Activated CD4-positive, alpha-beta memory T cell treated with anti-CD3 and anti-CD28 coated beads, Interleukin-2, amount 10 ng/mL, durations not matched to agents 7 days and 5 days (primary cell): ENCODE measurements at regions not wholly inside any gene's neighbourhood (a gene's known extent, or its start where the extent isn't known, plus 50 kb on each side); places are given as distances from the start of the nearest gene placed in this dataset.

Experiments
- CTCF ChIA-PET: fragments of 350-600 bp; sonication (Branson Sonifier 250); formaldehyde crosslinking; loops from one replicate; lab custom pipeline; 2021; ENCODE audit warnings: antibody characterized with exemption, inconsistent platforms; lab: Charles Lee
- POLR2A ChIA-PET: fragments of 350-600 bp; sonication (Branson Sonifier 250); formaldehyde crosslinking; loops from one replicate; lab custom pipeline; 2021; ENCODE audit warnings: antibody characterized with exemption; lab: Charles Lee
- DNase-seq: peaks from one replicate; pipeline ENCODE4 v3.0.0-alpha.2; 2020
- H3K27ac Mint-ChIP-seq: one replicate; pipeline ENCODE4 v1.8.0; 2021; ENCODE audit warnings: mild to moderate bottlenecking, mixed read lengths
- H3K27me3 Mint-ChIP-seq: one replicate; pipeline ENCODE4 v1.8.0; 2021; ENCODE audit warnings: mixed read lengths
- H3K36me3 Mint-ChIP-seq: one replicate; pipeline ENCODE4 v1.8.0; 2021; ENCODE audit warnings: low read depth, mixed read lengths
- H3K4me1 Mint-ChIP-seq: one replicate; pipeline ENCODE4 v1.8.0; 2021; ENCODE audit warnings: mixed read lengths
- H3K4me3 Mint-ChIP-seq: one replicate; pipeline ENCODE4 v1.8.0; 2021; ENCODE audit warnings: mild to moderate bottlenecking, mixed read lengths
- H3K9me3 Mint-ChIP-seq: one replicate; pipeline ENCODE4 v1.8.0; 2021; ENCODE audit warnings: mixed read lengths

GRCh38 chr4:122326908-122327307 lies 51.9 kb upstream of the ADAD1 start:
- Mint-ChIP-seq H3K4me1 (peaks cover 11% of the 10 kb centered on the region), H3K4me3 (no peak overlapping the region), H3K27ac (no peak overlapping the region), H3K9me3 (no peaks in the 10 kb centered on the region), H3K36me3 (peaks cover 32% of the 10 kb centered on the region), H3K27me3 (no peaks in the 10 kb centered on the region)
- ChIA-PET CTCF (no interaction called here), POLR2A (no interaction called here)
- no peak for DNase-seq

- CTCF ChIA-PET, result no interaction called here
- Mint-ChIP-seq H3K27ac (no peak overlapping the region), H3K4me1 (peaks cover 8% of the 10 kb centered on the region), H3K36me3 (peaks cover 27% of the 10 kb centered on the region), H3K9me3 (no peaks in the 10 kb centered on the region), H3K27me3 (no peaks in the 10 kb centered on the region), H3K4me3 (no peak overlapping the region)
- POLR2A ChIA-PET, result no interaction called here
- DNase-seq, result no peak
Observed at GRCh38 chr4:122328893-122329292, 49.9 kb upstream of the ADAD1 start.
